SK-N-MC (cell line): ENCODE measurements at regions not wholly inside any gene's neighbourhood (a gene's known extent, or its start where the extent isn't known, plus 50 kb on each side); places are given as distances from the start of the nearest gene placed in this dataset.

Source experiments
- DNase-seq: peaks from one replicate; pipeline ENCODE4 v3.0.0-alpha.2; 2011; ENCODE audit warnings: low read depth, low spot score
- H3K27ac ChIP-seq: fragments of 200-600 bp; sonication (generic); 2 replicates; pipeline ENCODE4 v1.5.1; 2016; ENCODE audit warnings: mixed run types
- H3K36me3 ChIP-seq: fragments of 200-600 bp; sonication (generic); 2 replicates; pipeline ENCODE4 v1.6.1; 2017; ENCODE audit warnings: antibody characterized with exemption, low read length, mixed read lengths; ENCODE audit not compliant: insufficient read depth
- H3K4me3 ChIP-seq: fragments of 200-600 bp; sonication (generic); 2 replicates; pipeline ENCODE4 v1.5.1; 2016
- H3K9ac ChIP-seq: fragments of 200-600 bp; sonication (generic); 2 replicates; pipeline ENCODE4 v1.8.0; 2017; ENCODE audit warnings: mixed run types, mixed read lengths; ENCODE audit not compliant: insufficient read length
- H3K9me3 ChIP-seq: fragments of 200-600 bp; sonication (generic); 2 replicates; pipeline ENCODE4 v1.6.1; 2017; ENCODE audit warnings: low read depth, mild to moderate bottlenecking, antibody characterized with exemption, low read length, moderate library complexity, mixed read lengths
- EZH2 ChIP-seq: fragments of 200-600 bp; sonication (generic); IDR thresholded peaks from one replicate; pipeline ENCODE4 v1.6.1; 2017; ENCODE audit warnings: antibody characterized with exemption
- FOXP2 ChIP-seq: optimal IDR thresholded peaks from 2 replicates; pipeline ENCODE3; 2011; ENCODE audit warnings: mild to moderate bottlenecking, moderate library complexity; ENCODE audit not compliant: insufficient read depth; ENCODE audit errors: extremely low read length, control extremely low read depth
- POLR2AphosphoS5 ChIP-seq: IDR thresholded peaks from 2 replicates; pipeline ENCODE4 v1.6.1; 2012; ENCODE audit warnings: mild to moderate bottlenecking, low read depth, low read length, borderline replicate concordance

DNA sequence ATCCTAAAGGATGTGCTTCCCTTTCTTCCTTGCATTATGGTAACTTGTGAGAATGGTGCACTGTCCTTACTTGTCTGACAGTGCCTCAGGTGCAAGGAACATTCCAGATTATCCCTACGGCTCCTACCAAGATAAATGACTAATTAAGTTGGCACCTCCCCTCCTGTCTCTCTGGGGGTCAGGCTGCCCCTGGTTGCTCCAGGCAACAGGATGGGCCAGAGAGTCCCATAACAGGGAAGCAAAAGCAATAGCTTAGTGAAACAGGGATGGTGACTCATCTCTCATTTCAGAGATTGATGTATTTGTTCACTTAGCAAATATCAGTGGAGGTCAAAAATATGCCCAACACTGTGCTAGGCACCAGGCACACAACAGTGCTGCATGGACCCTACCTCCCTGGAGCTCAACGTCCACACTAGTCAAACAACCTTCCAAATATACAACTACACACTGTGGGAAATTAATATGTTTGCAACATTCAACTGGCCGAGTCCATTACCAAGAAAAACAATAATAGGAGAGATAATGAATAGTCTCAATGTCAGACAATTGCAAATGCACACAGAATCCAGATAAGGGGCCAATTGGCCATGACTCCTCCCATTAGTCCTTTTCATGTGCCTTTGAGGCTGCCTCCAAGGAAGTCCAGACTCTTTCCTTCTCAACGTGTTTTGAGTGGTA lies 249.0 kb downstream of the TLE3 start:
- no peak overlapping the region for H3K27ac ChIP-seq
- H3K9ac ChIP-seq, result no peak overlapping the region
- no peak for TF ChIP-seq POLR2AphosphoS5
- no peak for TF ChIP-seq EZH2
- TF ChIP-seq FOXP2, result no peak
- no peak for DNase-seq
- H3K4me3 ChIP-seq, result no peak overlapping the region
- no peaks in the 10 kb centered on the region for H3K36me3 ChIP-seq
- no peaks in the 10 kb centered on the region for H3K9me3 ChIP-seq

DNA sequence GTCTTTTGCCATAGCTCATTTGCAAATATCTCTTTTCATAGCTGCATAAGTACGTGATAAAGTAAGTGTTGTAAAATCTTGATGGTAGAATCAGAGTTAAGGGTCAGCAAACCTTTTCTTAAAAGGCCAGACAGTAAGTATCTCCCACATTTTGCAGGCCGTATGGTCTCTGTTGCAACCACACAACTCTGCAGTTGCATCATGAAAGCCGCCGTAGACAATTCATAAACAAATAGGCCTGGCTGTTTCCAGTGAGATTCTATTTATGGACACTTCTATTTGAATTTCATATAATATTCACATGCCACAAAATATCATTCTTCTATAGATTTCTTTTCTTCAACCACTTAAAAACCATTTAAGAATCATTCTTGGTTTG lies 248.5 kb downstream of the TLE3 start:
- no peak overlapping the region for H3K27ac ChIP-seq
- TF ChIP-seq FOXP2 (no peak), POLR2AphosphoS5 (no peak), EZH2 (no peak)
- no peaks in the 10 kb centered on the region for H3K9me3 ChIP-seq
- H3K4me3 ChIP-seq, result no peak overlapping the region
- no peak for DNase-seq
- no peak overlapping the region for H3K9ac ChIP-seq
- H3K36me3 ChIP-seq, result no peaks in the 10 kb centered on the region

DNA sequence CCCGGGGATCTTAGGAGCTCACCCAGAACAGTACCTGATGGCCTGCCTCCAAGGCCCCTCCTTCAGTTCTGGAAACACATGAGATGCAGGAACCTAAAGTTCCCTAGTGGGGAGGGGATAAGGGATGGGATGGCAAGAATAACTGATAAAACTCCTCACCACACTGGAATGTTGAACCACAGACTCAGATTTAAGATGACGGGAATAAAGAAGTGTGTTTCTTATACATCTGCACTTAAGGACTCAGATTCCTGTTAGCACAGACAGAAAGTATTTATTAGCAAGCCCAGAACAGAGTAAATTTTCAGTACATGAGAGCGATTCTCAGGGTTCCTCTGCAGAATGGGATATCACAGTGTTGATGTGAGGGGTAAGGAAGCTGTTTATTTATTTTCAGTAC lies 245.2 kb downstream of the TLE3 start:
- Histone ChIP-seq H3K9ac (no peak overlapping the region), H3K4me3 (no peak overlapping the region), H3K27ac (no peak overlapping the region), H3K36me3 (no peaks in the 10 kb centered on the region), H3K9me3 (no peaks in the 10 kb centered on the region)
- TF ChIP-seq EZH2 (no peak), POLR2AphosphoS5 (no peak), FOXP2 (no peak)
- no peak for DNase-seq

DNA sequence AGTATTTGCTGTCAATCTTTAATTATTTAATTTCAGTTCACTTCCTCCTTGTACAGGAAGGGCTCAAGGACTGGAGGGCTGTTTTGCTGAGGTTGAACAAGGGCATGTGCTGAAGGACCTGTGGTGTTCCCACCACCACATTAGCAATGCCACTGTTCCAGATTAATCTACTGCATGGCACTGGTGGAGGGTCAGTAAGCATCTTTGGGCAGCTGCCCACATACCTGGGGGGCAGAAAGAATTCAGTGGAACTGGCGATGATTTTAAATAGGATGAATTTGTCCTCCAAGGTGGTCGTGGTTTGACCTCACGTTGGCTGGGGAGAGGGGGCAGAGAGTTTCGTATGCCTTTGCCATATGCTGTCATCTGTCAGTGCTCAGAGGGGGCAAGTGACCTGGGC lies 244.8 kb downstream of the TLE3 start:
- Histone ChIP-seq H3K36me3 (no peaks in the 10 kb centered on the region), H3K27ac (no peak overlapping the region), H3K9ac (no peak overlapping the region), H3K4me3 (no peak overlapping the region), H3K9me3 (no peaks in the 10 kb centered on the region)
- TF ChIP-seq POLR2AphosphoS5 (no peak), FOXP2 (no peak)
- no peak for DNase-seq

DNA sequence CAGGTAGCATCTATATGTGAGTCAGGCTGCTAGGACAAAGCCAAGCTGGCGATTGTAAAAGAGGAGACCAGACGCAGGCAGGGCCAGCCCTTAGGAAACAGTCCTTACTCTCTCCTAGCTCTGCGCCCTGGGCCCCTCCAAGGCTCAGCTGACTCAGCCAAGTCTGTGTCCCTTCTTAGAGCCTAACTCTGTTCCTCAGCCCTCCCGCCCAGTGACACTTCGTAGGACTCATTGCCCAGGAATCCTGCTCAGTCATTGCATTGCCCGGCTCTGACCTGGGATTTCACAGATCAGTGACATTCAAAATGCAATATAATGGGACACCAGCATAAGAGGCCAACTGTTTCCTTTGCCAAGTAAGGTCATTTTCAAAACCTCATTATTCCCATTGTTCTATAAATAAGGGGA lies 244.2 kb downstream of the TLE3 start:
- no peaks in the 10 kb centered on the region for H3K36me3 ChIP-seq
- DNase-seq, result no peak
- no peak overlapping the region for H3K4me3 ChIP-seq
- H3K9me3 ChIP-seq, result no peaks in the 10 kb centered on the region
- no peak overlapping the region for H3K9ac ChIP-seq
- no peak overlapping the region for H3K27ac ChIP-seq
- TF ChIP-seq POLR2AphosphoS5, result no peak
- TF ChIP-seq FOXP2, result no peak
- TF ChIP-seq EZH2, result no peak

DNA sequence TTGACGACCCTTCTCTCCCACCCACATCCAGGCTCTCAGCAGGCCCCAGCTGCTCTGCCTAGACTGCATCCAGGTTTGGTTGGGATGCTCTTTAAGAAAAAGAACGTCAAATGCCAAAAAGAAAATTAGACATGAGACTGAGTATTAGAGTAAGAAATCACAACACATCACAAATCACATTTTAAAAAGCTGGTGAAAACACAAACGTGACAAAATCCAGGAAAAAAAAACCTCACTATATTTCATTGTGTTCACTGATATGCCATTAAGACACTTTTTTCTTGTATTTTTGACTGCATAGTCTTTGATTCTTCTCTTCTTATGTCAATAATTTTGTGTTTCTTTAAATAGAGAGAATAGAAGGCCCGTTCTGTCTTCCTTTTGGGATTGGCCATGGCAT lies 243.7 kb downstream of the TLE3 start:
- DNase-seq, result no peak
- no peak overlapping the region for H3K27ac ChIP-seq
- TF ChIP-seq POLR2AphosphoS5 (no peak), FOXP2 (no peak), EZH2 (no peak)

DNA sequence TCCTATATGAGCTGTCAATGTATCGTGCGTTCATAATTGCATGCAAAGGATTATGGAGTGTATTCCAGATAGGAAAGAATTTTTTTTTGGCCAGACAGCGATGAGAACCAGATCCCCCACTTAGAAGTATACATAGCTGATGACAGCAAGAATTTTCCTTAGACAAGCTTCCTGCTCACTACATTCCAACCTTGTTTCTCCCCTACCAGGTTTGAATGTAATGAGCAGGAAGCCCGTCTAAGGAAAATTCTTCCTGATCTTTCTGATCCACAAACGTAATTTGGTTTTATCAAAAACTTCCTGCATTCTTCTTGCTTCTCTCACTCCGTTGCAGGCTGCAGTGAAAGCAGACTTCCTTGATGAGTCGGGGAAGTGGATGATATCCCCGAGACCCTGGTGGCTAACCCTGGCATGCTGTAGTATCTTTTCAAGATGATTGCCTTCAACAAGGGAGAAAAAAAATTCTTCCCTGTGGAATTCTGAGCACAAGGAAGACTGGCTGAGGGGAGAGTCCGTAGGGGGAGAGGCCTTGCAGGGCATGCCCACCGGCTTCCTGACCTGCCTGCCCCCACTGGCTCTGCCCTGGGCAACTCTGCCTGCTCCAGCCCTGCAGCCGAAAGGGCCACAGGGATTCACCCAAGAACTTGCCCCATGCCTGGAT lies 243.1 kb downstream of the TLE3 start:
- no peak overlapping the region for H3K9ac ChIP-seq
- H3K36me3 ChIP-seq, result no peaks in the 10 kb centered on the region
- H3K9me3 ChIP-seq, result no peaks in the 10 kb centered on the region
- H3K27ac ChIP-seq, result no peak overlapping the region
- no peak for DNase-seq
- H3K4me3 ChIP-seq, result peak overlapping the region; percentile 64
- TF ChIP-seq POLR2AphosphoS5, result no peak

More for the DNA sequence above, 243.7 kb downstream of the TLE3 start:
- no peak overlapping the region for H3K9ac ChIP-seq
- H3K36me3 ChIP-seq, result no peaks in the 10 kb centered on the region
- H3K4me3 ChIP-seq, result no peak overlapping the region
- H3K9me3 ChIP-seq, result no peaks in the 10 kb centered on the region

DNA sequence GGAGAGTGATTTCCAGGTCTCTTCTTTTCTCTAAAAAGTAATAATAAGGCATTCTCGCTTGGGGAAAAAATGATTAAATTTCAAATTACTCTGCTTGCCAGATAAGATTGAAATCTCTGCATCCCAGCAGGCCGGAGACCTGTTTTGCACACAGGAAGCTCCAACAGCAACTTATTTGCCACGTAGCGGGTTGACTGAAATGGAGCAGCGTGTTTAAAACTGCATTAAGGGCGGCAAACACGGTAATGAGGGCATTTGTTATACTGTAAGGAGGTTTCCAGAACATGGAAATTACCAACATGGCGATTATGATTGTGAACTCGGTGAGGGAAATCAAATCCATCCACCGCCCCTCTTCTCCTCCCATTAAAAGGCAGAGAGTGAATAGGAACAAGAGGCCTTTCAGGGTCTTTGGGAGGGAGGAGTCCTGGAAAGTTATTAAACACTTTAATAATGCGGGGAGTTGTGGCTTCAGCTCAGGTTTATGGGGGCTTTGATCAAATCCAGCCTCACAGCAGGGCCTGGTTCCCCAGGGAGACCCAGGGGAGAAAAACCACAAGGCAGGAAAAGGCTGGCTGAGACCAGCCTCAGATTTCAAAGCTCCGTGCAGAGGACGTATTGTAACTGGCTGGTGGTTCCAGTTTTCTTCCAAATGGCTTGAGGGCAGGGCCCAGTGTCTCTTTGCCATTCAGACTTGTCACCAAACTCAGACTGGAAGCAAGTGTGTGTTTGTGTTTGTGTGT lies 242.3 kb downstream of the TLE3 start:
- peak overlapping the region; percentile 25 for H3K9ac ChIP-seq
- TF ChIP-seq POLR2AphosphoS5 (peak; percentile 44; the same call in 1 of the 2 replicates), FOXP2 (peak; percentile 43), EZH2 (no peak)
- 0 out of 2 replicates have a peak overlapping the region, but pooled peaks have one; percentile 20 for H3K27ac ChIP-seq
- no peaks in the 10 kb centered on the region for H3K36me3 ChIP-seq
- no peak for DNase-seq
- no peaks in the 10 kb centered on the region for H3K9me3 ChIP-seq
- peak overlapping the region; percentile 64 for H3K4me3 ChIP-seq

DNA sequence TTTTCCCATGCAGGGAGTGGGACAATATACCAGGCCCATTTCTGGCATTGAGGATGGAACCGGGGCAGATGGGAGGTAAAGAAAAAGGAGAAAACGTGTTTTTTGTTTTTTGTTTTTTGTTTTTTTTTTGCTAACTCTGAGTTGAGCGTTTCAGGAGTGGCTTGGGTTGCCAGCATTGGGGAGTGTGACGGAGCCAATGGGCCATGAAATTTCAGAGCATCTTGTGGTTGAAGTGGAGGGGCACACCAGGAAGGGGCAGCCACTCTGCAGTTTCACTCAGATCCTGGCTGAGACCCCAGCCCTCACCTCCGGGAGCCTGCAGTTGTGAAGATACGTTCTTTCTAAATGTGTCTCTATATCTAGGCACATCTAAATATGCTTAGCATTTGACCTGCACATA lies 240.5 kb downstream of the TLE3 start:
- no peak for DNase-seq
- H3K9ac ChIP-seq, result no peak overlapping the region
- TF ChIP-seq EZH2 (no peak), FOXP2 (no peak), POLR2AphosphoS5 (no peak)
- H3K27ac ChIP-seq, result no peak overlapping the region
- no peaks in the 10 kb centered on the region for H3K9me3 ChIP-seq
- no peaks in the 10 kb centered on the region for H3K36me3 ChIP-seq
- H3K4me3 ChIP-seq, result peak overlapping the region; percentile 25
